HFFc6 (cell line): ENCODE measurements at regions not wholly inside any gene's neighbourhood (a gene's known extent, or its start where the extent isn't known, plus 50 kb on each side); places are given as distances from the start of the nearest gene placed in this dataset.

Experiments used
- DNase-seq: peaks from one replicate; pipeline ENCODE4 v3.0.0-alpha.2; 2018
- H3K27ac Mint-ChIP-seq: 2 replicates; pipeline ENCODE4 v1.8.0; 2020; ENCODE audit warnings: mild to moderate bottlenecking, mixed read lengths
- H3K27me3 Mint-ChIP-seq: 2 replicates; pipeline ENCODE4 v1.8.0; 2021; ENCODE audit warnings: mild to moderate bottlenecking, moderate library complexity, mixed read lengths; ENCODE audit not compliant: insufficient read depth
- H3K36me3 Mint-ChIP-seq: 2 replicates; pipeline ENCODE4 v1.8.0; 2021; ENCODE audit warnings: low read depth, mixed read lengths
- H3K4me1 Mint-ChIP-seq: 2 replicates; pipeline ENCODE4 v1.8.0; 2020; ENCODE audit warnings: low read depth, mixed read lengths
- H3K4me3 Mint-ChIP-seq: 2 replicates; pipeline ENCODE4 v1.8.0; 2020; ENCODE audit warnings: mild to moderate bottlenecking, moderate library complexity, mixed read lengths
- H3K9me3 Mint-ChIP-seq: 2 replicates; pipeline ENCODE4 v1.8.0; 2020; ENCODE audit warnings: mild to moderate bottlenecking, mixed read lengths
- CTCF ChIP-seq: fragments of 200-600 bp; sonication (generic); IDR thresholded peaks from 2 replicates; pipeline ENCODE4 v1.5.0; 2021; ENCODE audit warnings: antibody characterized with exemption, mild to moderate bottlenecking

- no peaks in the 10 kb centered on the region for H3K36me3 Mint-ChIP-seq
- no peaks in the 10 kb centered on the region for H3K4me1 Mint-ChIP-seq
- no peak overlapping the region for H3K4me3 Mint-ChIP-seq
- no peak for DNase-seq
- no peak for TF ChIP-seq CTCF
- peaks cover 26% of the 10 kb centered on the region for H3K9me3 Mint-ChIP-seq
- peaks cover 1% of the 10 kb centered on the region; the same call in 1 of the 2 replicates for H3K27me3 Mint-ChIP-seq
- no peak overlapping the region for H3K27ac Mint-ChIP-seq
These were observed 296.7 kb upstream of the DACH1 start for GRCh38 chr13:72163678-72164077.

- H3K4me1 Mint-ChIP-seq: no peaks in the 10 kb centered on the region
- no peak overlapping the region for H3K4me3 Mint-ChIP-seq
- no peaks in the 10 kb centered on the region for H3K36me3 Mint-ChIP-seq
- peaks cover 26% of the 10 kb centered on the region for H3K9me3 Mint-ChIP-seq
- no peak for TF ChIP-seq CTCF
- DNase-seq: no peak
- H3K27me3 Mint-ChIP-seq: peaks cover 1% of the 10 kb centered on the region; the same call in 1 of the 2 replicates
- no peak overlapping the region for H3K27ac Mint-ChIP-seq
These were observed 294.0 kb upstream of the DACH1 start for GRCh38 chr13:72160977-72161376.

GRCh38 chr13:72156760-72157159 lies 289.8 kb upstream of the DACH1 start:
- H3K27me3 Mint-ChIP-seq: peaks cover 1% of the 10 kb centered on the region; the same call in 1 of the 2 replicates
- peaks cover 36% of the 10 kb centered on the region for H3K9me3 Mint-ChIP-seq
- no peak for TF ChIP-seq CTCF
- H3K36me3 Mint-ChIP-seq: no peaks in the 10 kb centered on the region
- H3K4me3 Mint-ChIP-seq: no peak overlapping the region
- no peaks in the 10 kb centered on the region for H3K4me1 Mint-ChIP-seq
- DNase-seq: no peak
- no peak overlapping the region for H3K27ac Mint-ChIP-seq

- H3K4me1 Mint-ChIP-seq: no peaks in the 10 kb centered on the region
- H3K9me3 Mint-ChIP-seq: peaks cover 33% of the 10 kb centered on the region
These were observed 286.3 kb upstream of the DACH1 start for GRCh38 chr13:72153272-72153671.

GRCh38 chr13:72151241-72151640 lies 284.2 kb upstream of the DACH1 start:
- H3K4me1 Mint-ChIP-seq: no peaks in the 10 kb centered on the region
- TF ChIP-seq CTCF: no peak
- H3K27me3 Mint-ChIP-seq: no peaks in the 10 kb centered on the region
- DNase-seq: no peak
- no peak overlapping the region for H3K27ac Mint-ChIP-seq
- peaks cover 31% of the 10 kb centered on the region for H3K9me3 Mint-ChIP-seq
- H3K4me3 Mint-ChIP-seq: no peak overlapping the region
- H3K36me3 Mint-ChIP-seq: no peaks in the 10 kb centered on the region

More at GRCh38 chr13:72153272-72153671, 286.3 kb upstream of the DACH1 start:
- DNase-seq: no peak
- Mint-ChIP-seq H3K4me3 (no peak overlapping the region), H3K36me3 (no peaks in the 10 kb centered on the region), H3K27me3 (no peaks in the 10 kb centered on the region), H3K27ac (no peak overlapping the region)
- no peak for TF ChIP-seq CTCF

GRCh38 chr13:72150502-72150901 lies 283.5 kb upstream of the DACH1 start:
- DNase-seq: no peak
- Mint-ChIP-seq H3K4me1 (no peaks in the 10 kb centered on the region), H3K4me3 (no peak overlapping the region), H3K36me3 (no peaks in the 10 kb centered on the region), H3K27ac (no peak overlapping the region), H3K9me3 (peaks cover 26% of the 10 kb centered on the region), H3K27me3 (no peaks in the 10 kb centered on the region)
- no peak for TF ChIP-seq CTCF
